ENCODE measurements at regions not wholly inside any gene's neighbourhood (a gene's known extent, or its start where the extent isn't known, plus 50 kb on each side); places are given as distances from the start of the nearest gene placed in this dataset.

- 67% methylated on average over 7 of the region's 7 CpGs for WGBS
- H3K27me3 ChIP-seq = no peaks in the 10 kb centered on the region
- no peak for DNase-seq (ENCODE audit: low spot score in 2 of 2)
- TF ChIP-seq EP300 (IDR thresholded peaks at IDR 0.05) (no peak), CTCF (IDR thresholded peaks at IDR 0.05) (no peak), POLR2A (IDR thresholded peaks at IDR 0.05) (no peak), POLR2AphosphoS5 (IDR thresholded peaks at IDR 0.05) (no peak)
- no peak overlapping the region for H3K27ac ChIP-seq
- no peaks in the 10 kb centered on the region for H3K4me1 ChIP-seq
- no peak overlapping the region for H3K4me3 ChIP-seq
- no peaks in the 10 kb centered on the region for H3K9me3 ChIP-seq
- H3K36me3 ChIP-seq = no peaks in the 10 kb centered on the region
Observed at GRCh38 chr6:156347246-156347645, 429.9 kb upstream of the ARID1B start.

- Histone ChIP-seq H3K36me3 (no peaks in the 10 kb centered on the region), H3K9me3 (no peaks in the 10 kb centered on the region), H3K4me1 (no peaks in the 10 kb centered on the region), H3K27ac (no peak overlapping the region), H3K27me3 (no peaks in the 10 kb centered on the region), H3K4me3 (no peak overlapping the region)
- DNase-seq (ENCODE audit: low spot score in 2 of 2) = no peak
- 84% methylated on average over 7 of the region's 7 CpGs for WGBS
- TF ChIP-seq POLR2AphosphoS5 (IDR thresholded peaks at IDR 0.05) (no peak), POLR2A (IDR thresholded peaks at IDR 0.05) (no peak), CTCF (IDR thresholded peaks at IDR 0.05) (no peak), EP300 (IDR thresholded peaks at IDR 0.05) (no peak)
Observed at GRCh38 chr6:156345700-156346099, 431.5 kb upstream of the ARID1B start.

- no peaks in the 10 kb centered on the region for H3K9me3 ChIP-seq
- TF ChIP-seq POLR2A (IDR thresholded peaks at IDR 0.05) = no peak
- no peak for TF ChIP-seq EP300 (IDR thresholded peaks at IDR 0.05)
- TF ChIP-seq POLR2AphosphoS5 (IDR thresholded peaks at IDR 0.05) = no peak
- no peak for TF ChIP-seq CTCF (IDR thresholded peaks at IDR 0.05)
- no peak overlapping the region for H3K4me3 ChIP-seq
- DNase-seq (ENCODE audit: low spot score in 2 of 2) = no peak
- no peaks in the 10 kb centered on the region for H3K27me3 ChIP-seq
- WGBS = 56% methylated on average over 2 of the region's 2 CpGs
- H3K4me1 ChIP-seq = no peaks in the 10 kb centered on the region
- no peak overlapping the region for H3K27ac ChIP-seq
- no peaks in the 10 kb centered on the region for H3K36me3 ChIP-seq
Observed at GRCh38 chr6:156344491-156344890, 432.7 kb upstream of the ARID1B start.

- Histone ChIP-seq H3K27me3 (no peaks in the 10 kb centered on the region), H3K9me3 (peaks cover 2% of the 10 kb centered on the region), H3K4me1 (no peaks in the 10 kb centered on the region), H3K27ac (no peak overlapping the region), H3K4me3 (no peak overlapping the region), H3K36me3 (no peaks in the 10 kb centered on the region)
- 63% methylated on average over 4 of the region's 4 CpGs for WGBS
- TF ChIP-seq POLR2A (IDR thresholded peaks at IDR 0.05) (no peak), EP300 (IDR thresholded peaks at IDR 0.05) (no peak), POLR2AphosphoS5 (IDR thresholded peaks at IDR 0.05) (no peak), CTCF (IDR thresholded peaks at IDR 0.05) (no peak)
- no peak for DNase-seq (ENCODE audit: low spot score in 2 of 2)
Observed at GRCh38 chr6:156337801-156338200, 439.4 kb upstream of the ARID1B start.

- DNase-seq (ENCODE audit: low spot score in 2 of 2) = no peak
- no peaks in the 10 kb centered on the region for H3K4me1 ChIP-seq
- no peak overlapping the region for H3K4me3 ChIP-seq
- H3K36me3 ChIP-seq = no peaks in the 10 kb centered on the region
- TF ChIP-seq POLR2AphosphoS5 (IDR thresholded peaks at IDR 0.05) = no peak
- TF ChIP-seq POLR2A (IDR thresholded peaks at IDR 0.05) = no peak
- TF ChIP-seq EP300 (IDR thresholded peaks at IDR 0.05) = no peak
- no peak for TF ChIP-seq CTCF (IDR thresholded peaks at IDR 0.05)
- no peak overlapping the region for H3K27ac ChIP-seq
- H3K9me3 ChIP-seq = peaks cover 10% of the 10 kb centered on the region
- no peaks in the 10 kb centered on the region for H3K27me3 ChIP-seq
- 84% methylated on average over 3 of the region's 3 CpGs for WGBS
Observed at GRCh38 chr6:156336733-156337132, 440.4 kb upstream of the ARID1B start.

All from suprapubic skin (tissue), 4 donors.